Kidney (tissue), 13 donors: ENCODE measurements at regions not wholly inside any gene's neighbourhood (a gene's known extent, or its start where the extent isn't known, plus 50 kb on each side); places are given as distances from the start of the nearest gene placed in this dataset.

Source experiments
- DNase-seq, 5 donors: peaks; one replicate each; pipeline ENCODE4 v3.0.0-alpha.2; 2013 to 2020
- FAIRE-seq: peaks from 2 replicates; lab custom pipeline; 2012; peaks lifted over from hg19 to GRCh38; lab: Jason Lieb, UNC
- H3K27ac ChIP-seq, 2 donors: one replicate each; pipeline ENCODE4 v1.7.0; 2013; ENCODE audit warnings: low read depth in 2 of 2, low read length in 2 of 2, inconsistent platforms in 1 of 2
- H3K27me3 ChIP-seq: one replicate; pipeline ENCODE4 v1.7.1; 2013; ENCODE audit warnings: low read length, inconsistent platforms; ENCODE audit not compliant: control insufficient read depth, insufficient read depth
- H3K36me3 ChIP-seq, 3 donors: one replicate each; pipeline versions ENCODE4 v1.7.0 to v1.7.1; 2013; ENCODE audit warnings: low read length in 3 of 3, control low read depth in 1 of 3, inconsistent platforms in 1 of 3; ENCODE audit not compliant: insufficient read depth in 3 of 3, control insufficient read depth in 2 of 3
- H3K4me1 ChIP-seq, 3 donors: one replicate each; pipeline versions ENCODE4 v1.7.0 to v1.7.1; 2013; ENCODE audit warnings: low read length in 3 of 3, inconsistent platforms in 1 of 3, low read depth in 1 of 3; ENCODE audit not compliant: control insufficient read depth in 2 of 3, insufficient read depth in 2 of 3
- H3K4me3 ChIP-seq, 3 donors: one replicate each; pipeline versions ENCODE4 v1.7.0 to v1.8.1; 2013; ENCODE audit warnings: low read length in 3 of 3, control low read depth in 1 of 3, inconsistent platforms in 1 of 3
- H3K9ac ChIP-seq, 3 donors: one replicate each; pipeline versions ENCODE4 v1.7.0 to v1.7.1; 2013; ENCODE audit warnings: low read length in 3 of 3, control low read depth in 1 of 3, inconsistent platforms in 1 of 3
- H3K9me3 ChIP-seq, 3 donors: one replicate each; pipeline versions ENCODE4 v1.7.0 to v1.7.1; 2013; ENCODE audit warnings: low read length in 3 of 3, control low read depth in 1 of 3, inconsistent platforms in 1 of 3; ENCODE audit not compliant: control insufficient read depth in 2 of 3, insufficient read depth in 1 of 3
- intact Hi-C: fragments of 100-400 bp; cut with DNase I; formaldehyde crosslinking; loops from one replicate; pipeline ENCODE4 v1.11.1; 2022
- TF ChIP-seq, protein P1 (sequence below): IDR thresholded peaks from 3 replicates; pipeline ENCODE4 v1.5.1; 2012; ENCODE audit warnings: mild to moderate bottlenecking, moderate library complexity, borderline replicate concordance; ENCODE audit not compliant: insufficient read depth; ENCODE audit errors: extremely low read depth
- donor health status: control.
- donor health status: control.
- donor health status: control.
- donor health status: control.
- donor health status: control.
- donor health status: DM: yes; HTN: yes; CAD: no.
- donor health status: Normal renal cell carcinoma (clear cell type).

GRCh38 chr2:139819273-139819796 lies 1039.1 kb upstream of the NXPH2 start:
- FAIRE-seq (no peak), DNase-seq (no peak)
- intact Hi-C loops = no loop called here
- Histone ChIP-seq H3K9me3 (no peaks in the 10 kb centered on the region), H3K36me3 (no peaks in the 10 kb centered on the region), H3K4me3 (no peak overlapping the region), H3K27ac (no peak overlapping the region), H3K9ac (no peak overlapping the region), H3K27me3 (no peaks in the 10 kb centered on the region), H3K4me1 (no peaks in the 10 kb centered on the region)
- TF ChIP-seq, protein P1, sequence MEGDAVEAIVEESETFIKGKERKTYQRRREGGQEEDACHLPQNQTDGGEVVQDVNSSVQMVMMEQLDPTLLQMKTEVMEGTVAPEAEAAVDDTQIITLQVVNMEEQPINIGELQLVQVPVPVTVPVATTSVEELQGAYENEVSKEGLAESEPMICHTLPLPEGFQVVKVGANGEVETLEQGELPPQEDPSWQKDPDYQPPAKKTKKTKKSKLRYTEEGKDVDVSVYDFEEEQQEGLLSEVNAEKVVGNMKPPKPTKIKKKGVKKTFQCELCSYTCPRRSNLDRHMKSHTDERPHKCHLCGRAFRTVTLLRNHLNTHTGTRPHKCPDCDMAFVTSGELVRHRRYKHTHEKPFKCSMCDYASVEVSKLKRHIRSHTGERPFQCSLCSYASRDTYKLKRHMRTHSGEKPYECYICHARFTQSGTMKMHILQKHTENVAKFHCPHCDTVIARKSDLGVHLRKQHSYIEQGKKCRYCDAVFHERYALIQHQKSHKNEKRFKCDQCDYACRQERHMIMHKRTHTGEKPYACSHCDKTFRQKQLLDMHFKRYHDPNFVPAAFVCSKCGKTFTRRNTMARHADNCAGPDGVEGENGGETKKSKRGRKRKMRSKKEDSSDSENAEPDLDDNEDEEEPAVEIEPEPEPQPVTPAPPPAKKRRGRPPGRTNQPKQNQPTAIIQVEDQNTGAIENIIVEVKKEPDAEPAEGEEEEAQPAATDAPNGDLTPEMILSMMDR = no peak

DNA sequence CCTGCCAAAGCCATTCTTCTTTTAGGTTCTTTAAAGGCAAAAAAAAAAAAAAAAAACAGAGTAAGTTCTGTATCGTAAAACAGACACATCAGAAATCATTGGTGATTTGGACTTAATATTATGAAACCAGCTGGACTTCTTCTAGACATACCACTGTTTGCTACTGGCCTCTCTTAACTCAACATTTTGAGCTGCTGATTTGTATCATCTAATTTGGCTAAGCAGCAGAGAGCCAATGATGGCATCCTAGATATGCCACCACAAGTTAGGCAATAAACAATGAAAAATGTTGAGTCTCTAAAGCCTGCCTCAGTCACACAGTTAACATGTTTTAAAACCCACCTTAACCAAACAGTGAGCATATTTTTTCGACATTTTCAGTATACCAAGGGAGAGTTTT lies 1034.3 kb upstream of the NXPH2 start:
- TF ChIP-seq, protein P1 = no peak
- H3K9me3 ChIP-seq = no peaks in the 10 kb centered on the region
- intact Hi-C loops = no loop called here
- FAIRE-seq = no peak
- H3K36me3 ChIP-seq = no peaks in the 10 kb centered on the region
- no peak for DNase-seq
- no peak overlapping the region for H3K4me3 ChIP-seq
- no peak overlapping the region for H3K9ac ChIP-seq
- H3K4me1 ChIP-seq = no peaks in the 10 kb centered on the region
- H3K27me3 ChIP-seq = no peaks in the 10 kb centered on the region
- no peak overlapping the region for H3K27ac ChIP-seq

- intact Hi-C loops = no loop called here
- H3K9ac ChIP-seq = no peak overlapping the region
- H3K9me3 ChIP-seq = no peaks in the 10 kb centered on the region
- no peaks in the 10 kb centered on the region for H3K4me1 ChIP-seq
- TF ChIP-seq, protein P1 = no peak
- H3K27ac ChIP-seq = no peak overlapping the region
- H3K4me3 ChIP-seq = no peak overlapping the region
- DNase-seq (no peak), FAIRE-seq (no peak)
- H3K27me3 ChIP-seq = no peaks in the 10 kb centered on the region
- H3K36me3 ChIP-seq = no peaks in the 10 kb centered on the region
These were observed 1033.2 kb upstream of the NXPH2 start for GRCh38 chr2:139813340-139813739.

DNA sequence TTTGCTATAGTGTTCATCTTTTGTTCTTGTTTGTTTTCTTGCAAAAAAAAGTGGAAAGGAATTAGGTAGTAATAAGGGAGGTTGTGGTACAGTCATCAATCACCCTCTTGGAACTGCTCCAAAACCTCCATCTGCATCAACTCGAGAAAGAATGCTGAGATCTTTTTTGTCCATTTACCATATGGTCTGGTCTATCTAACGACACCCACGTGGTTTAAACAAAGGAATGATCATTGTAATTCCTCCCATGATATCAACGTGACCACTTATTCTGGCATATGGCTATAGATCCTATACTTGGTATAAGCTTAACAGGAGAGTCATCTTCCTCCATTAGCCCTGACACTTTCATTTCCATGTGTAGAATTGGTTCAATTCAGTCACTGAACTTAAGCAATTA lies 1025.3 kb upstream of the NXPH2 start:
- intact Hi-C loops = no loop called here
- peak in 1 of 5 donors; percentile 20 for DNase-seq
- Histone ChIP-seq H3K9ac (no peak overlapping the region), H3K27me3 (no peaks in the 10 kb centered on the region), H3K27ac (no peak overlapping the region), H3K9me3 (no peaks in the 10 kb centered on the region), H3K36me3 (no peaks in the 10 kb centered on the region), H3K4me3 (no peak overlapping the region), H3K4me1 (no peaks in the 10 kb centered on the region)
- FAIRE-seq = no peak
- TF ChIP-seq, protein P1 = no peak
